AG20443 (cell line): ENCODE measurements at regions not wholly inside any gene's neighbourhood (a gene's known extent, or its start where the extent isn't known, plus 50 kb on each side); places are given as distances from the start of the nearest gene placed in this dataset.
"Not testable (repeated sequence)": the region's sequence is repeated elsewhere in the genome, so short reads cannot be mapped to it uniquely, and the experiment has no call there.

ENCODE experiments used
- DNase-seq: peaks from one replicate; pipeline ENCODE4 v3.0.0; 2012; ENCODE audit warnings: low spot score, mixed read lengths

DNA sequence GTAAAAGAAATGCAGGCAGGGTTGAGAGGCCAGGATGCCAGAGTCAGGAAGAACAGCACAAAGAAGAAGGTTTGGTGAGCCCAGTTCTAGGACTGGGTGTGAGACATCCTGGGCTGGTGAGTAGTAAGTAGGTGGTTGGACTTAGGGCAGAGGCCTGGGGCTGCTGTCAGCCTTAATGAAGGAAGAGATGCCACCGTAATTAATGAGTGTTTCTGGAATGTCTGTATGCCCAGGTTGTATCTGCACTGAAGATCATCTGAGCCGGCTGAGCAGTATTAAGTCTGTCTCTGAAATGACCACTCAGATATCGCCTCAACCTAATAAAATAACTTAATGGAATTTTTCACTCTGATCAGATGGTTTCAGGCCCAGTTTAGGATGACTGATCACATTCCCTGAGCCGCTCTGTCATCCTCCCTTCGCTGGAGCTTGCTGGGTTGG is 532.9 kb upstream of the IL12A start:
- peak; percentile 19 for DNase-seq

GRCh38 chr3:159458010-159458409 is 530.6 kb upstream of the IL12A start:
- peak; percentile 90 for DNase-seq

DNA sequence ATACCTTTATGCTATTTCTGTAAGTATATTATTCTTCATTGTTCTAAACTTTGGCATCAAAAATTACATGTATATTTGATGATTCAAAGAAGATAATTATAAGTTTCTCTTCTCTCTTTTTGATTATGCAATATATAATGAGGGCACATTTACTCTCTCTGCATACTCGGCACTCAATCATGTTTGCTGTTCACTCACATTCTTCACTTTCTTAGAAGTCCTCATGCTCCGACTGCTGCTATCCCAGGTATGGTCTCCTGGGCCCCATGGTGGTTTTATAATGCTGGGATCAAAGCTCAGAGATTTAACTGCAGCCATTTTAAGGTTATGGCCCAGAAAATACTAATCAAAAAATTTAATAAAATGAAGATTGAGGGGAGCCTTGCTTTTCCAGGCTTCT is 529.7 kb upstream of the IL12A start:
- no peak for DNase-seq

GRCh38 chr3:159472611-159473010 is 516.0 kb upstream of the IL12A start:
- no peak for DNase-seq

DNA sequence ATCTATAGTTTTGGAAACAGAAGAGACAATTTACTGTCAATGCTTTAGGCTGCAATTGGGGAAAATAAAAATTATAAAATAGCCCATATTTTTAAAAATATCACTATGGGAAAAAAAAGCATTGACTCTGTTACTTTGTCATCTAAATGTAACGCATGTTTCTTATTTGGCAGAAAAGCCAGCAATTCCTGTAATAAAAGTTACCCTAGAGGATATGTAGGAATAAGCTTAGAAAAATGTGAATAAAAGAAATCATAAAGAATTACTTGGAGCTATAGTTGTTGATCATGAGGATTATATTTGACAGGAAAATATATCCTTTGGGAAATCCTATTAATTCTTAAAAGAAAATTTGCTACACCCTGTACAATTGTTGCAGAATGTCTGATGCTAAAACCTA is 515.4 kb upstream of the IL12A start:
- DNase-seq, result no peak

DNA sequence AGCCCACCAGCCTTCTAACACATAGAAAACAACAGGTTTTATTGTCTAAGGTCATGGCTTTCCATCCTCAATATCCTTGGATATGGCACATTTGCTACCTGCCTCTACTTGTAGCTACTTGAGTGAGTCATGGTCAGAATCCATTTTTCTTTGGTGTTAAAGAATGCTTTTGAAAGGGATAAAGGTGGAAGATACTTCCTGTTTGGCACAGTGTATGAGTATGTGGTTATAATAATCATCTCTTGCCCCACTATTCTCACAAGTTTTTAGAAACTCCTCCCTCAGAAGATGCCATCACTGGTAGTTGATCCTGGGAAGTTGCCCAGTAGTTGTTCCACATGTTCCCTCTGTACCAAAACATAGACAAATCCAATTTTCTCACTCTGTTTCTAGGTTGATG is 508.6 kb upstream of the IL12A start:
- no peak for DNase-seq

DNA sequence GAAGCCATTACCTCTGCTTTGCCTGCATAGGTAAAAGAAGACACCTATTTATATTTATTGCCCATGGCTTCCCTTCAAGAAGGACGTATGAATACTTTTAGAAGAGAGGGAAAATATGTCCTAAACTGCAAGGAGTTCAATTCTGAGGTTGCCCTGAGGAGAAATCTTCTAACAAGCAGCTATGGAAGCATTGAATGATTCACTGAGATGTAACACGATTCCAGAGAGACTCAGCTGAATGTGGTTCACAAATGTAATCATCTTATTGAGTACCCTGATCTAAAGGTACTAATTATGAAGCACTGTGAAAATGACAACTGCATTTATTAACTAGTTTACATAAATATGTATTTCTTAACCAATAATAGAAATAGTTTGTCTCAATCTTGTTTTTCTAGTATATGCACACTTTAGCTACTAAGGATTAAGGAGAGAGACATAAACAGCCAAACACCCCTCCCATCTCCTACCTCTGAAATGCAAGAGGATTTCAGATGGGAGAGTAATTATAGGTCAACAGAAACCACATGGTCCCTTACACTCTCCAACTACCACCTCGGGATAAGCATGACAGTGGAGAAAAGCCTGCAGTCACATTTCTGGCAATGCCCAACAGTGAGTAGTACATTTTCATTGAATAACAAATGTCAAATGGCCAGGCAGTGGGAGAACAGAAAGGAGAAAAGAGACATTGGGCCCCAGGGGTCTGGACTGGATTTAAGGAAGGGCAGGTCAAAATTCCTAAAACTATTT is 506.2 kb upstream of the IL12A start:
- DNase-seq, result no peak

- DNase-seq, result no peak
Measured at GRCh38 chr3:159482994-159483367, 505.7 kb upstream of the IL12A start.

DNA sequence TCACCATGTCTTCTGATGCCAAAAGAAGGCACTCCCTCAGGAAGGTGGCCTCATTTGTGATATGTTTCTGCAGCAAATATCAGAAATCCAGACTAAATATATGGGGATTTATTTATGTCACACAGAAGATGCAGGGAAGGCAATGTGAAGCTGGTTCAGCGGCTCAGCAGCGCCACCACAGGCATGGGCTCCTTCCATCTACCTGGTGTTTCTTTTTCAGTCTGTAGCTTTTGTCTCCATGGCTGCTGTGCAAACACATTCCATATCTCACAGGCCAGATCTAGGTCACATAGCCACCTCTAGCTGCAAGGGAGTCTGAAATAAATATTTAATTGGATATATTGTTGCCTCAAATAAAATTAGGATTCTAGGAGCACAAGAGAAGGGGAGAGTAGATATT is 502.1 kb upstream of the IL12A start:
- DNase-seq, result no peak

- DNase-seq, result no peak
Measured at GRCh38 chr3:159487304-159487703, 501.3 kb upstream of the IL12A start.

- no peak for DNase-seq
Measured at GRCh38 chr3:159488602-159489001, 500.0 kb upstream of the IL12A start.

DNA sequence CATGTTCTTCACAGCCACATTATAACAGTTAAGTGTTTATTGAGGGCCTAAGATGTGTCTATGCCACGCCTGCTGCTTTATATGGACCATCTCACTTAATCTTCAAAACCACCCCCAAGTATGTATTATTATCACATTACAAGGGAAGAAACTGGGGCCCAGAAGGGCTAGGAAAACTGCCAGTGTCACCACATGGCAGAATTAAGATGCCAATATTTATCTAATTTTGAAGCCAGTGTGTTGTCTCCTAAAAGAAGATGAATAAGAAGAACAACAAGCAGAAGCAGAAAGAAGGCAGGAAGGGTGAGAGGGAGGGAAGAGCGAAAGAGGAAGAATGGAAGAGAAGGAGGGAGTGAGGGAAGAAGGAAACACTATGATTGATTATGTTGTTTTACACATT is 491.3 kb upstream of the IL12A start:
- no peak for DNase-seq

DNA sequence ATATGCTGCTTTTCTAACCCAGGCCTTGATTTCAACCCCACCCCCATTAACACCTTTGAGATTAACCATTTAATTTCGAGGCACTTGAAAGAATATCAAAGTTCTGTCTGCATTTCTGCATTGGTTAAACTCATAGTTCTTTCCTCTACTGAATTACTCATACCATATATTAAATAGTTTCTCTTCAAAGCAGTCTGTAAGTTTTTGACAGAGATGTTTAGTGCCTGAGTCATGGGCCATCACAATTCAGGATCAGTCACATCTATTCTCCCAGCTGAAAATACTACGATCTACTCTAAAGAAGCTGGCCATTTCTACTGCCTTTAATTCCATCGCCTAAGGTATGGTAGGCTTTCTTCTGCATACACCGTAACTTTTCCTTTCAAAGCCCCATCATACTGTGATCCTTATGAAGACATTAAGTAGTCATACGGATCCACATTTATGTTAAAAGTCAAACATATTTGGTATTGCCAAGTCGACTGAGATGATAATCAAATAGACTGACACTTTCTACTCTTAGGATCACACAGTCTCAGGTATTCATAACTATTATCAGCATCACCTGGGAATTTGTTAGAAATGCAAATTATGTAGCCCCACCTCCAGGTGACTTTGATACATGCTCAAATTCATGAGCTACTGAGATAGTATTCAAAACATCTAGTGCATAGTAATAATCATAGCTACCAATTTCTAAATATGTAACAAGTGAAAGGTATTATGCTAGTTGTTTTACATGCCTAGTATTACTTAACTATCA is 489.4 kb upstream of the IL12A start:
- DNase-seq, result peak; percentile 16

DNA sequence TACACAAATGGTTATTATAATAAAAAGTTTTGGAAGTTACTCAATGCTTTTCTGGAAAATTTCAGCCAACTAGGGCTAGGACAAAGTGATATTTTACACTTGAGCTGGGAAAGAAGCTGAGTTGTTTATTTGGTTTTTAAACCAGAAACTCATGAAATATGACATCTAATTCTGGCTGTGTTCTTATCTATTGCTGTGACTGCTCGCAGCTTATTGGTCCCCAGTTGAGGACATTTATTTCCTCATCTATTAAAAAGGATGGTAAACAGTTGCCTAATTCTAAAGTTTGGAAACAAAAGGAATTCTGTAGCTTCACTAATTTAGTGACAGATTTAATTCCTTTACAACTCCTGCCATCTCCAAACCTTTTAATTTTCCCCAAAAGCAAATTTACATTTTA is 487.6 kb upstream of the IL12A start:
- DNase-seq, result no peak

DNA sequence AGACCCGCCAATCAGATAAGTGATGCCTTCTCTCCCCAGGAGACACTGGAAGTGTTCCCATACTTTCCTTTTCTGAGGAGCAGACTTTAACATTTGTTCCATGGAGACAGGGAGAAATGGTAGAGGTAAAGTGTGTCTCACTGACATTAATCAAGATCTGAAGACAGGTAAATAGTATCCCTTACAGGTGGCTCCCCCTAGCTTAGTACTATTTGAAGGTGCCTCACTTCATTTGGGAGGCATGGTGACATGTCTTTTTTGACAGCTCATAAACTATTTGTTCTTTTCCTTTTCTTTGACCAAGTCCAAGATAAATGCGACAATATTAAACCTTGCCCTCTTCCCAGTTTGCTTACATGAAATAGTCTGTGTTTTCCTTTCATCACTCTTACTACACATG is 485.6 kb upstream of the IL12A start:
- DNase-seq, result no peak

DNA sequence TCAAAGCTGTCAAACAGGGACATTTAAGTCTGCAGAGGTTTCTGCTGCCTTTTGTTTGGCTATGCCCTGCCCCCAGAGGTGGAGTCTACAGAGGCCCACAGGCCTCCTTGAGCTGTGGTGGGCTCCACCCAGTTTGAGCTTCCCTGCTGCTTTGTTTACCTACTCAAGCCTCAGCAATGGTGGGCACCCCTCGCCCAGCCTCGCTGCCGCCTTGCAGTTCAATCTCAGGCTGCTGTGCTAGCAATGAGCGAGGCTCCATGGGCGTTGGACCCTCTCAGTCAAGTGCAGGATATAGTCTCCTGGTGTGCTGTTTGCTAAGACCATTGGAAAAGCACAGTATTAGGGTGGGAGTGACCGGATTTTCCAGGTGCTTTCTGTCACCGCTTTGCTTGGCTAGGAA is 477.6 kb upstream of the IL12A start:
- not testable (repeated sequence) for DNase-seq

DNA sequence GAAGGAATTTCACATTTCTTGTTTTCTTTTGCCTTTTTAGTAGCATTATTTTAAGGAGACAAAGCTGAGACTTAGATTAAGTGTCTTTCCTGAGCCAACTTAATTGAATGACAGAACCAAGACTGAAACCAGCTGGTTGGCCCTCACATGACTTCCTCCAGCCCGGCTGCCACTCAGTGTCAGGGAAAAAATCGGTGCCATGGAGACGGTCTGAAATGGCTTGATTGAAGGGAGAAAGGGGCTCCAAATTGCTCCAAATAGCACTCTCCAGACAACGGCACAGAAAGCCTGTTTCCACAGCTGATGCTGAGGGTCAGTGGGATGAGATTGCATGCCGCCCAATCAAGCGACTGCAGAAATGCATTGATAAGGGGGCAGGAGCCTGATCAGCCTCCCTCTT is 475.2 kb upstream of the IL12A start:
- DNase-seq, result no peak

DNA sequence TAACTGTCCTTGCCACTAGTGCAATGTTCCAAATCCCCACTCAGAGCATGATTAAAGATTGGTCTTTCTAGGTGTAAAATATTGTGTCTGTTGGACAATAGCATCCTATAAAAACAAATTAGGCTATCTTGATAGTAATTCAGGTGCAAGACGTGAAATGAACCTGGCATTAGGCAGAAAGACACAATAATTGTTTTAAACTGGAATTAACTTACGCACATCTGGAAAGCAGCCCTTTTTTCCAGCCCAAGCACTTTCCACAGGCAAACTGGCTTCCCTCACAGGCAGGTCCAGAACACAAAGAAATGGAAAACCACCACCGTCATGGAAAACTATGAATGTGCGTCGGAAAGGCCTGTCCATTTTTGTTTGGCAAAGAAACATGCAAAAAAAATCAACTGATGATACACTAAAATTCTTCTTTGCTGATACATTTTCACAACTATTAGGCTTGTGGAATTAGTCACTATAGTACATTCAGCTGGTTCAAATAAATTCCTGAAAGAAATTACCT is 474.7 kb upstream of the IL12A start:
- DNase-seq, result peak; percentile 58

GRCh38 chr3:159517105-159517504 is 471.5 kb upstream of the IL12A start:
- no peak for DNase-seq

- DNase-seq, result no peak
Measured at GRCh38 chr3:159520638-159521037, 468.0 kb upstream of the IL12A start.

GRCh38 chr3:159522276-159522675 is 466.4 kb upstream of the IL12A start:
- no peak for DNase-seq

DNA sequence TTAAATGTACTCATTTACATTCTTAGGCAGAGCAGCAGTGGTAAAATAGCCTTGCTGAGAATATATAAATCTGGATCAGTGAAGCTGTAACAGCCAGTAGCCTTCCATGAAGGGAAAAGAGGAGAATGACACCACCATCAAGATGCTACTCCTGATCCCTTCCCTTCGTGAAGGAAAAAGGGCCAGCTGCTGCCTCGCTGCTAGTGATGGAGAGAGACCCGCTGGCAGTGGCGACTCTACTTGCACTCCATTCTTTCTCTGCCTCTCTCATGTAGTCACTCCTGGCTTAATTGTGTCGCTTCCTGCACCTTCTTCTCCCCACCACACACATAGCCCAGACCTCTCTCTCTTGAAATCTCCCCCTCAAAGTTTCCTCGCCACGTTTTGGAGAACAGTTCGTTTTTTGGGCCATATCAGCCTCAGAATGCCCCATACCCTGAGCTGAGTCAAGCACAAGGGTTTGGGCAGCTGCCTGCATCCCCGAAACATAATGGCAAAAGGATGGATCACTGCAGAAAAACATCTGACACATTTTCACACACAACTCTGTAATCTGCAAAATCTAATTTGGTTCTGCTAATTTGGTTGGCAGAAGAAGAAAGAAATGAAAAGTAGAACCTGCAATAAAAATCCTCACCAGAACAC is 460.3 kb upstream of the IL12A start:
- DNase-seq, result no peak

DNA sequence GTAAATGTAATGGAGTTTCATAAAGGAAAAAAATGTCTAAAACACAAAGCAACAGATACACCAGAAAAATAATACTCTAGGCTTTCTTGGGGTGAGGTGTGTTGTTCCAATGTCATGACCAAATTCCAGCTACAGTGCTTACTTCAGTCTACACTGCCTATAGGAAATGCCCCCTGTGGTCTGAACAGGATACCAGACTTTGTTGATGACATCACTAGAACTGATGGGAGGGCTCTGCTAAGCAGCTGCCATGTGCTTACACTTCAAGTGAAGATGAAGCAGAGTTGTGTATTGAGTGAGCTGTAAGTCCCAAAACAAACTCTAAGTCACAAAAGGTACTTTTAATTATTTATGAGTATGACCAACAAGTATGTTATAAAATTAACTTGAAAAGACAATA is 456.1 kb upstream of the IL12A start:
- DNase-seq, result no peak
